ENCODE measurements at regions not wholly inside any gene's neighbourhood (a gene's known extent, or its start where the extent isn't known, plus 50 kb on each side); places are given as distances from the start of the nearest gene placed in this dataset.

- TF ChIP-seq CTCF (conservative IDR thresholded peaks at IDR 0.05; ENCODE audit: low read depth, low read length) = no peak
- TF ChIP-seq POLR2A (IDR thresholded peaks at IDR 0.05; ENCODE audit: low read depth, low read length) = no peak
- TF ChIP-seq USF2 (IDR thresholded peaks at IDR 0.05; ENCODE audit: low read depth, low read length) = no peak
- TF ChIP-seq MAFK (IDR thresholded peaks at IDR 0.05; ENCODE audit: low read depth, low read length) = no peak
- no peak for TF ChIP-seq RAD21 (IDR thresholded peaks at IDR 0.05; ENCODE audit: low read length)
- TF ChIP-seq CEBPB (IDR thresholded peaks at IDR 0.05; ENCODE audit: low read depth, low read length) = no peak
- no peak for TF ChIP-seq RCOR1 (IDR thresholded peaks at IDR 0.05; ENCODE audit: insufficient replicate concordance, low read length)
- no peak for TF ChIP-seq NFE2L2 (IDR thresholded peaks at IDR 0.05; ENCODE audit: low read depth, low read length)
- TF ChIP-seq FOS (IDR thresholded peaks at IDR 0.05; ENCODE audit: low read depth, low read length) = no peak
- TF ChIP-seq SMC3 (IDR thresholded peaks at IDR 0.05; ENCODE audit: low read depth, low read length) = no peak
- TF ChIP-seq MAZ (IDR thresholded peaks at IDR 0.05; ENCODE audit: borderline replicate concordance, low read depth, low read length) = no peak
- TF ChIP-seq MXI1 (IDR thresholded peaks at IDR 0.05; ENCODE audit: borderline replicate concordance, low read depth, low read length) = no peak
- no peak for TF ChIP-seq RFX5 (IDR thresholded peaks at IDR 0.05; ENCODE audit: low read depth, low read length)
These were observed 397.1 kb upstream of the RORB start for GRCh38 chr9:74100042-74100441.

All from IMR-90 (cell line).